HL-60 (cell line): ENCODE measurements at regions not wholly inside any gene's neighbourhood (a gene's known extent, or its start where the extent isn't known, plus 50 kb on each side); places are given as distances from the start of the nearest gene placed in this dataset.

ENCODE experiments used
- DNase-seq, 2 experiments: peaks; one replicate each; pipeline ENCODE4 v3.0.0-alpha.2; 2010 to 2020; ENCODE audit warnings: low read depth in 1 of 2, low spot score in 1 of 2
- H3K27ac ChIP-seq: fragments of 250-450 bp; sonication (Bioruptor Pico); replicated peaks from 2 replicates; pipeline ENCODE4 v1.5.1; 2020; ENCODE audit warnings: mild to moderate bottlenecking, moderate library complexity
- H3K27me3 ChIP-seq: fragments of 250-450 bp; sonication (Bioruptor Pico); 2 replicates; pipeline ENCODE4 v1.5.1; 2021; ENCODE audit warnings: mild to moderate bottlenecking, moderate library complexity; ENCODE audit not compliant: insufficient read depth, poor library complexity, severe bottlenecking
- H3K4me3 ChIP-seq: replicated peaks from 2 replicates; pipeline ENCODE4 v1.5.1; 2011; ENCODE audit warnings: mild to moderate bottlenecking, control low read depth, low read length; ENCODE audit not compliant: insufficient read depth
- GABPA ChIP-seq: IDR thresholded peaks from 2 replicates; pipeline ENCODE4 v1.6.1; 2012; ENCODE audit warnings: low read depth
- POLR2AphosphoS5 ChIP-seq: IDR thresholded peaks from 2 replicates; pipeline ENCODE4 v1.6.1; 2012; ENCODE audit warnings: low read depth
- SPI1 ChIP-seq: IDR thresholded peaks from 2 replicates; pipeline ENCODE4 v1.6.1; 2012; ENCODE audit warnings: low read depth, mild to moderate bottlenecking, borderline replicate concordance
- TF ChIP-seq, protein P1 (sequence below): IDR thresholded peaks from one replicate; pipeline ENCODE4 v1.5.1; 2011; ENCODE audit warnings: low read length, control low read depth, inconsistent platforms; ENCODE audit not compliant: insufficient read depth
- TF ChIP-seq, protein P2 (sequence below): IDR thresholded peaks from 2 replicates; pipeline ENCODE4 v1.6.1; 2012; ENCODE audit warnings: low read depth; ENCODE audit not compliant: insufficient replicate concordance

DNA sequence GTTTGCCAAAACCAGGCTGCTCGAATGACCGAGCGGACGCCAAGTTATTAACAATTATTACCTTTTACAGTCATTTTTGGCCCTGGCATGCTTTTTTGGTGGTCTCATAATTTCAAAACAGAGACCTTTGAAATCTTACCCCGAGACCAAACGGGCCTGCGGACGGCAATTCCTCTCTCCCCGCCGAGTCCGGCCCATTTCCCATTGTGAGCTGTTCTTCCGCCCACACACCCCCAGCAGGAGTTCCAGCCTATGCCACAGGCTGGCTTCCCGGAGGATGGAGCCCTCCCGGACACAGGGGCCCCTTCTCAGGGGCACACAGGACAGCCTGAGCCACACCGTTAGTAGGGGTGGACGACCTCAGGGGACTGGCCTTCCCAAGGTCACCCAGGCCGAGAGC, 130.7 kb downstream of the C16orf95 start:
- no peak for TF ChIP-seq SPI1
- no peak for TF ChIP-seq GABPA
- no peak for TF ChIP-seq POLR2AphosphoS5
- TF ChIP-seq, protein P1, sequence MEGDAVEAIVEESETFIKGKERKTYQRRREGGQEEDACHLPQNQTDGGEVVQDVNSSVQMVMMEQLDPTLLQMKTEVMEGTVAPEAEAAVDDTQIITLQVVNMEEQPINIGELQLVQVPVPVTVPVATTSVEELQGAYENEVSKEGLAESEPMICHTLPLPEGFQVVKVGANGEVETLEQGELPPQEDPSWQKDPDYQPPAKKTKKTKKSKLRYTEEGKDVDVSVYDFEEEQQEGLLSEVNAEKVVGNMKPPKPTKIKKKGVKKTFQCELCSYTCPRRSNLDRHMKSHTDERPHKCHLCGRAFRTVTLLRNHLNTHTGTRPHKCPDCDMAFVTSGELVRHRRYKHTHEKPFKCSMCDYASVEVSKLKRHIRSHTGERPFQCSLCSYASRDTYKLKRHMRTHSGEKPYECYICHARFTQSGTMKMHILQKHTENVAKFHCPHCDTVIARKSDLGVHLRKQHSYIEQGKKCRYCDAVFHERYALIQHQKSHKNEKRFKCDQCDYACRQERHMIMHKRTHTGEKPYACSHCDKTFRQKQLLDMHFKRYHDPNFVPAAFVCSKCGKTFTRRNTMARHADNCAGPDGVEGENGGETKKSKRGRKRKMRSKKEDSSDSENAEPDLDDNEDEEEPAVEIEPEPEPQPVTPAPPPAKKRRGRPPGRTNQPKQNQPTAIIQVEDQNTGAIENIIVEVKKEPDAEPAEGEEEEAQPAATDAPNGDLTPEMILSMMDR = no peak
- TF ChIP-seq, protein P2, sequence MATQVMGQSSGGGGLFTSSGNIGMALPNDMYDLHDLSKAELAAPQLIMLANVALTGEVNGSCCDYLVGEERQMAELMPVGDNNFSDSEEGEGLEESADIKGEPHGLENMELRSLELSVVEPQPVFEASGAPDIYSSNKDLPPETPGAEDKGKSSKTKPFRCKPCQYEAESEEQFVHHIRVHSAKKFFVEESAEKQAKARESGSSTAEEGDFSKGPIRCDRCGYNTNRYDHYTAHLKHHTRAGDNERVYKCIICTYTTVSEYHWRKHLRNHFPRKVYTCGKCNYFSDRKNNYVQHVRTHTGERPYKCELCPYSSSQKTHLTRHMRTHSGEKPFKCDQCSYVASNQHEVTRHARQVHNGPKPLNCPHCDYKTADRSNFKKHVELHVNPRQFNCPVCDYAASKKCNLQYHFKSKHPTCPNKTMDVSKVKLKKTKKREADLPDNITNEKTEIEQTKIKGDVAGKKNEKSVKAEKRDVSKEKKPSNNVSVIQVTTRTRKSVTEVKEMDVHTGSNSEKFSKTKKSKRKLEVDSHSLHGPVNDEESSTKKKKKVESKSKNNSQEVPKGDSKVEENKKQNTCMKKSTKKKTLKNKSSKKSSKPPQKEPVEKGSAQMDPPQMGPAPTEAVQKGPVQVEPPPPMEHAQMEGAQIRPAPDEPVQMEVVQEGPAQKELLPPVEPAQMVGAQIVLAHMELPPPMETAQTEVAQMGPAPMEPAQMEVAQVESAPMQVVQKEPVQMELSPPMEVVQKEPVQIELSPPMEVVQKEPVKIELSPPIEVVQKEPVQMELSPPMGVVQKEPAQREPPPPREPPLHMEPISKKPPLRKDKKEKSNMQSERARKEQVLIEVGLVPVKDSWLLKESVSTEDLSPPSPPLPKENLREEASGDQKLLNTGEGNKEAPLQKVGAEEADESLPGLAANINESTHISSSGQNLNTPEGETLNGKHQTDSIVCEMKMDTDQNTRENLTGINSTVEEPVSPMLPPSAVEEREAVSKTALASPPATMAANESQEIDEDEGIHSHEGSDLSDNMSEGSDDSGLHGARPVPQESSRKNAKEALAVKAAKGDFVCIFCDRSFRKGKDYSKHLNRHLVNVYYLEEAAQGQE = no peak
- Histone ChIP-seq H3K27me3 (no peaks in the 10 kb centered on the region), H3K4me3 (no peak overlapping the region), H3K27ac (no peak overlapping the region)
- DNase-seq = no peak

DNA sequence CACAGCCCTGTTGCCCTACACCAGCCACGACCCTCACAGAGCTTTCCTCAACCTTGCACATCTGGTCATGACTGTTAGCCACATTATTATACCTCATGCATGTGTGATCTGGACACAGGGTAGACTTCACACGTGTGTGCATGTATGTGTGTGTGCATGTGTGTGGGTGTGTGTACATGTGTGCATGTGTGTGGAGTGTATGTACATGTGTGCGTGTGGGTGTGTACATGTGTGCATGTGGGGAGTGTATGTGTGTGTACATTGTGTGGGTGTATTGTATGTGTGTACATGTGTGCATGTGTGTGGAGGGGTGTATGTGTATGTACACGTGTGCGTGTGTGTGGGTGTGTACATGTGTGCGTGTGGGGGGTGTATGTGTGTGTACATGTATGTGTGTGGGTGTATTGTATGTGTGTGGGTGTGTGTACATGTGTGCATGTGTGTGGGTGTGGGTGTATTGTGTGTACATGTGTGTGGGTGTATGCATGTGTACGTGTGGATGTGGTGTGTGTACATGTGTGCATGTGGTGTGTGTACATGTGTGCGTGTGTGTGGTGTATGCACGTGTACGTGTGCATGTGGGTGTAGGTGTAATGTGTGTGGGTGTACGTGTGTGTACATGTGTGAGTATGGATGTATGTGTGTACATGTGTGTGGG, 130.2 kb downstream of the C16orf95 start:
- TF ChIP-seq POLR2AphosphoS5 = no peak
- TF ChIP-seq, protein P2 = no peak
- TF ChIP-seq SPI1 = no peak
- TF ChIP-seq, protein P1 = no peak
- TF ChIP-seq GABPA = no peak
- Histone ChIP-seq H3K4me3 (no peak overlapping the region), H3K27me3 (no peaks in the 10 kb centered on the region), H3K27ac (no peak overlapping the region)
- no peak for DNase-seq

DNA sequence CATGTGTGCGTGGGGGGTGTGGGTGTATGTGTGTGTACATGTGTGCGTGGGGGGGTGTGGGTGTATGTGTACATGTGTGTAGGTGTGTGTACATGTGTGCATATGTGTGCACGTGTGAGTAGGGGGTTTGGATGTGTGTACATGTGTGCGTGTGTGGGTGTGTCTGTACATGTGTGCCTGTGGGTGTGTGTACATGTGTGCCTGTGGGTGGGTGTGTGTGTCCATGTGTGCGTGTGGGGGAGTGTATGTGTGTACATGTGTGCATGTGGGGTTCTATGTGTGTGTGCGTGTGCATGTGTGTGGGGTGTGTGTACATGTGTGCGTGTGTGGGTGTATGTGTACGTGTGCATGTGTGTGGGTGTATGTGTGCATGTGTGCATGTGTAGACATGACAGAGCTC, 129.1 kb downstream of the C16orf95 start:
- Histone ChIP-seq H3K27ac (no peak overlapping the region), H3K27me3 (no peaks in the 10 kb centered on the region), H3K4me3 (no peak overlapping the region)
- no peak for DNase-seq
- no peak for TF ChIP-seq POLR2AphosphoS5
- no peak for TF ChIP-seq SPI1
- TF ChIP-seq, protein P2 = no peak
- TF ChIP-seq, protein P1 = no peak
- no peak for TF ChIP-seq GABPA
